WERI-Rb-1 (cell line): ENCODE measurements at regions not wholly inside any gene's neighbourhood (a gene's known extent, or its start where the extent isn't known, plus 50 kb on each side); places are given as distances from the start of the nearest gene placed in this dataset.

Experiments used
- DNase-seq: peaks from one replicate; pipeline ENCODE4 v3.0.0-alpha.2; 2020
- H3K27ac ChIP-seq: fragments of 250-450 bp; sonication (Bioruptor Pico); 2 replicates; pipeline ENCODE4 v1.5.1; 2020; ENCODE audit warnings: mild to moderate bottlenecking, moderate library complexity
- H3K27me3 ChIP-seq: fragments of 250-450 bp; sonication (Bioruptor Pico); 2 replicates; pipeline ENCODE4 v1.5.1; 2021; ENCODE audit warnings: mild to moderate bottlenecking, low read depth, moderate library complexity; ENCODE audit not compliant: insufficient read depth, severe bottlenecking
- H3K36me3 ChIP-seq: fragments of 250-450 bp; sonication (Bioruptor Pico); 2 replicates; pipeline ENCODE4 v1.5.1; 2020; ENCODE audit warnings: mild to moderate bottlenecking, moderate library complexity
- H3K4me3 ChIP-seq: 2 replicates; pipeline ENCODE4 v1.5.1; 2011; ENCODE audit warnings: low read depth, mild to moderate bottlenecking, control low read depth, low read length
- H3K9me3 ChIP-seq: fragments of 250-450 bp; sonication (Bioruptor Pico); 2 replicates; pipeline ENCODE4 v1.5.1; 2021; ENCODE audit warnings: mild to moderate bottlenecking, moderate library complexity; ENCODE audit not compliant: severe bottlenecking
- TF ChIP-seq, protein P1 (sequence below): IDR thresholded peaks from 2 replicates; pipeline ENCODE4 v1.5.1; 2011; ENCODE audit warnings: low read depth, mild to moderate bottlenecking, control low read depth, inconsistent platforms, low read length

DNA sequence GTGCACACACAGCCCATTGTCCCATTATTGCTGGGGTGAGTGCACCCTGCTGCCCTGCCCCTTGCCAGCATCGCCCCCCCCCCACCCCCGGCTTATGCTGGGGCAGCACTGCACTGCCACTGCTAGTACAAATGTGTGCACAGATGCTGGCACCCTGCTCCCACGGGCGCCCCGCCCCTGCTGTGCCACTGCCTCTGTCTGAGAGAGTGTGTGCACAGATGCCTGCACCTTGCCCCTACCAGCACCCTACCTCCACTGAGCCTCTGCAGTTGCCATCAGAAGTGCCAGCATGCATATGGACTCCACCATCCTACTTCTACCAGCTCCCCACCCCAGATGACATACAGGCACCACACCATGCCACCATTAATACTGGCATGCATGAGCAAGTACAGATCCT lies 454.6 kb upstream of the KHDRBS2 start:
- TF ChIP-seq, protein P1, sequence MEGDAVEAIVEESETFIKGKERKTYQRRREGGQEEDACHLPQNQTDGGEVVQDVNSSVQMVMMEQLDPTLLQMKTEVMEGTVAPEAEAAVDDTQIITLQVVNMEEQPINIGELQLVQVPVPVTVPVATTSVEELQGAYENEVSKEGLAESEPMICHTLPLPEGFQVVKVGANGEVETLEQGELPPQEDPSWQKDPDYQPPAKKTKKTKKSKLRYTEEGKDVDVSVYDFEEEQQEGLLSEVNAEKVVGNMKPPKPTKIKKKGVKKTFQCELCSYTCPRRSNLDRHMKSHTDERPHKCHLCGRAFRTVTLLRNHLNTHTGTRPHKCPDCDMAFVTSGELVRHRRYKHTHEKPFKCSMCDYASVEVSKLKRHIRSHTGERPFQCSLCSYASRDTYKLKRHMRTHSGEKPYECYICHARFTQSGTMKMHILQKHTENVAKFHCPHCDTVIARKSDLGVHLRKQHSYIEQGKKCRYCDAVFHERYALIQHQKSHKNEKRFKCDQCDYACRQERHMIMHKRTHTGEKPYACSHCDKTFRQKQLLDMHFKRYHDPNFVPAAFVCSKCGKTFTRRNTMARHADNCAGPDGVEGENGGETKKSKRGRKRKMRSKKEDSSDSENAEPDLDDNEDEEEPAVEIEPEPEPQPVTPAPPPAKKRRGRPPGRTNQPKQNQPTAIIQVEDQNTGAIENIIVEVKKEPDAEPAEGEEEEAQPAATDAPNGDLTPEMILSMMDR = no peak
- H3K4me3 ChIP-seq = no peak overlapping the region
- H3K27ac ChIP-seq = no peak overlapping the region
- no peaks in the 10 kb centered on the region for H3K36me3 ChIP-seq
- H3K27me3 ChIP-seq = no peaks in the 10 kb centered on the region
- no peaks in the 10 kb centered on the region for H3K9me3 ChIP-seq
- no peak for DNase-seq

- H3K4me3 ChIP-seq = no peak overlapping the region
- DNase-seq = no peak
- H3K36me3 ChIP-seq = no peaks in the 10 kb centered on the region
- no peaks in the 10 kb centered on the region for H3K27me3 ChIP-seq
- no peak overlapping the region for H3K27ac ChIP-seq
- H3K9me3 ChIP-seq = no peaks in the 10 kb centered on the region
- TF ChIP-seq, protein P1 = no peak
Measured at GRCh38 chr6:62740171-62740570, 454.1 kb upstream of the KHDRBS2 start.

- no peak overlapping the region for H3K4me3 ChIP-seq
- H3K27ac ChIP-seq = no peak overlapping the region
- no peaks in the 10 kb centered on the region for H3K36me3 ChIP-seq
- TF ChIP-seq, protein P1 = no peak
- no peaks in the 10 kb centered on the region for H3K27me3 ChIP-seq
- DNase-seq = no peak
- H3K9me3 ChIP-seq = no peaks in the 10 kb centered on the region
Measured at GRCh38 chr6:62737792-62738191, 451.8 kb upstream of the KHDRBS2 start.

- TF ChIP-seq, protein P1 = no peak
- DNase-seq = no peak
- no peaks in the 10 kb centered on the region for H3K27me3 ChIP-seq
- H3K27ac ChIP-seq = no peak overlapping the region
- H3K4me3 ChIP-seq = no peak overlapping the region
- no peaks in the 10 kb centered on the region for H3K36me3 ChIP-seq
- no peaks in the 10 kb centered on the region for H3K9me3 ChIP-seq
Measured at GRCh38 chr6:62721408-62721807, 435.4 kb upstream of the KHDRBS2 start.

- Histone ChIP-seq H3K9me3 (no peaks in the 10 kb centered on the region), H3K27me3 (no peaks in the 10 kb centered on the region), H3K27ac (no peak overlapping the region), H3K36me3 (no peaks in the 10 kb centered on the region), H3K4me3 (no peak overlapping the region)
- TF ChIP-seq, protein P1 = no peak
- DNase-seq = no peak
Measured at GRCh38 chr6:62716719-62717118, 430.7 kb upstream of the KHDRBS2 start.

DNA sequence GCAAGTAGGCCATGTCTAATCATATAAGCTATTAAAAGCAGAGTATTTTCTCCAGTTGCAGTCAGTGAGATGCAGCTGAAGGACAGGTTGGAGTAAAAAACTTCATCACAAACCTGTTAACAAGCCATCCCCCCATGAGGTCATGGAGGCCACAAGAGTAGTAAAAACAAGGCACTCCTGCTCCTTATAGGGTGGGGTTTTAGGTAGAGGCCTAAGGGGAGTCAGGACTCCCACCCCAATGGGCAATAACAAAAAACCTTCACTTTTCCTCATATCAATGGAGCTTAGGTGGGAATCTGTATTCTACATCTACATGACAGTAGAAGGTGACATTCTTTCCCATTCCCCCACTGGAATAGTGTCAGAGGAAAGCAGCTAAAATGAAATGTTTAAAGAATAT lies 428.1 kb upstream of the KHDRBS2 start:
- TF ChIP-seq, protein P1 = no peak
- H3K36me3 ChIP-seq = no peaks in the 10 kb centered on the region
- no peak for DNase-seq
- H3K4me3 ChIP-seq = no peak overlapping the region
- no peak overlapping the region for H3K27ac ChIP-seq
- H3K9me3 ChIP-seq = no peaks in the 10 kb centered on the region
- H3K27me3 ChIP-seq = no peaks in the 10 kb centered on the region
